ENCODE measurements at regions not wholly inside any gene's neighbourhood (a gene's known extent, or its start where the extent isn't known, plus 50 kb on each side); places are given as distances from the start of the nearest gene placed in this dataset.
"Not testable (repeated sequence)": the region's sequence is repeated elsewhere in the genome, so short reads cannot be mapped to it uniquely, and the experiment has no call there.

DNA sequence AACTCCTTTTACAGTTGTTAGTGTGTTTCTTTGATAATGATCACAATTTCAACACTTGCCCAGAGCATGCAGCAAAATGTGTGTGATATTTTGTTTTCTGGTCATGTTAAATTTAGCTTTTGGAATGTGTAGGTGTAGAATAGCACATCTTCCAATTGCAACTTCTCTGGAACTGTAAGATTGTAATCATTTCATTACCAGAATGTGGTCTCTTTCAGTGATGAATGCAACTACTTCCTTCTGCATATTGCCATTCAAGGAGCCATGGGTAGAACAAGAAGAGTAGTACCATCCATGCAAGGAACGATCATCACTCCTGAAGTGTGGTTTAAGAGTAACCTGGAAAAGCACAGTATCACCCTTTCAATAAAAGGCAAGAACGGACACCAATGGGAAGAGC is 548.8 kb upstream of the ZNF804A start:
- in situ Hi-C loops (cut with HindIII; ENCODE audit: low sequenced_read_pairs), result no loop called here

DNA sequence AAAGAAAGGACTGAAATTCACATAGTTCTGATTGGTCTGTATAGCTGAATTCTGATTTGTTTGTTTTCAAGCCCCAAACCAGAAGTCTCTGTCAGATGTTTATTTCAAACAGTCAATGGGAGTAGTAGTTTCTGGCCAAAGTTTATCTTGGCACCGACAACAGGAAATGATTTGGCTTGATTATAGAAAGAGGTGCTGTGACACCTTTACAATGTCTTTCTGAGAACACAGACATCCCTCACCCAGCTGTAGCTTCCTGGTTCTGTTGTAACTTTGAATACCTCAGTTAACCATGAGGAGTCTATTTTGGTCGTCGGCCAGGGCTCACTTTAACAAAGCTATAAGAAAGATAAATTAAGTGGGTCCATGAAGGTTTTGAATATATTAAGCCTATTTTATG is 545.0 kb upstream of the ZNF804A start:
- in situ Hi-C loops (cut with HindIII; ENCODE audit: low sequenced_read_pairs), result no loop called here

DNA sequence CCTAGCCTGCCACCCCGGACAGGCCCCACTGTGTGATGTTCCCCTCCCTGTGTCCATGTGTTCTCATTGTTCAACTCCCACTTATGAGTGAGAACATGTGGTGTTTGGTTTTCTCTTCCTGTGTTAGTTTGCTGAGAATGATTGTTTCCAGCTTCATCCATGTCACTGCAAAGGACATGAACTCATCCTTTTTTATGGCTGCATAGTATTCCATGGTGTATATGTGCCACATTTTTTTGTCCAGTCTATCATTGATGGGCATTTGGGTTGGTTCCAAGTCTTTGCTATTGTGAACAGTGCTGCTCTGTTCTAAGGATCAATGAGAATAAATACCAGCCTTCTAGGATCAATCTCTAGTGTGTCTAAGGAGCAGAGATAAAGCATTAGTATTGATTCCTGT is 543.9 kb upstream of the ZNF804A start:
- in situ Hi-C loops (cut with HindIII; ENCODE audit: low sequenced_read_pairs), result not testable (repeated sequence)

DNA sequence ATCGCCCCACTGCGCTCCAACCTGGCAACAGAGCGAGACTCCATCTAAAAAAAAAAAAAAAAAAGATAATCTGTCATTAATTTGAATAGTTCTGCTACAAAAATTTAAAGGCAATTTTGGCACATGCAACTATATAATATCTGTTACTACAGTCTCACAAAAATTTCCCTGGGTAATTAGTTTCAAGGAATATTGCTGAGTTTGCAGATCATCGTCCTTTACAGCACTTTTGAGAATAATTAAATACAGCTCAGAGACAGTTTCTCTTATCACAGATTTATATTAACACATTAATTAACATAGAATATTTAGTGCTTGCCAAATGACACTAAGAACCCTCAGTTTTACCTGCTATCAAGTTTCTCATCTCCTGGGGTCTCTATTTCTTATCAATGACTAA is 540.4 kb upstream of the ZNF804A start:
- in situ Hi-C loops (cut with HindIII; ENCODE audit: low sequenced_read_pairs), result no loop called here

DNA sequence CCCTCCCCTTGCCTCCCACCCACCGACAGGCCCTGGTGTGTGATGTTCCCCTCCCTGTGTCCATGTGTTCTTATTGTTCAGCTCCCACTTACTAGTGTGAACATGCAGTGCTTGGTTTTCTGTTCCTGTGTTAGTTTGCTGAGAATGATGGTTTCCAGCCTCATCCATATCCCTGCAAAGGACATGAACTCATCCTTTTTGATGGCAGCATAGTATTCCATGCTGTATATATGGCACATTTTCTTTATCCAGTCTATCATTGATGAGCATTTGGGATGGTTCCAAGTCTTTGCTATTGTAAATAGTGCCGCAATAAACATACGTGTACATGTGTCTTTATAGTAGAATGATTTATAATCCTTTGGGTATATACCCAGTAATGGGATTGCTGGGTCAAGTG is 538.1 kb upstream of the ZNF804A start:
- in situ Hi-C loops (cut with HindIII; ENCODE audit: low sequenced_read_pairs), result not testable (repeated sequence)

DNA sequence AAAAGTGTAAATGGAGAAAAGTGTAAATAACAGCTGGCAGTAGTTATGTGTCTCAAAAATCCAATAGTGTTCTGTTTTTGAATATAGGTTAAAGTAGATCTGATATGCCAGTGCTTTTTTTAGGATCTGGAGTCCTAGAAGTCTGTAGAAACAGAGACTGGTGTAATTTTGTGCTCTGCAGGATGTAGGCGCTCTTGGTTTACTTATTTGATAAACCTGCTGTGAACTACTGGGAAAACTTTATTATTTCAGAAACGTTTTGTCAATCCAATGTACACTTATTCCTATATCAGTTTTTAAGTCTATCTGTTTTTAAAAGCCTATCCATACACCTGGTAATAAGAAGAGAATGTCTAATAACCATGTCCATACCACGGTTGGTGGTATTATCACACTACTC is 530.8 kb upstream of the ZNF804A start:
- in situ Hi-C loops (cut with HindIII; ENCODE audit: low sequenced_read_pairs), result no loop called here

DNA sequence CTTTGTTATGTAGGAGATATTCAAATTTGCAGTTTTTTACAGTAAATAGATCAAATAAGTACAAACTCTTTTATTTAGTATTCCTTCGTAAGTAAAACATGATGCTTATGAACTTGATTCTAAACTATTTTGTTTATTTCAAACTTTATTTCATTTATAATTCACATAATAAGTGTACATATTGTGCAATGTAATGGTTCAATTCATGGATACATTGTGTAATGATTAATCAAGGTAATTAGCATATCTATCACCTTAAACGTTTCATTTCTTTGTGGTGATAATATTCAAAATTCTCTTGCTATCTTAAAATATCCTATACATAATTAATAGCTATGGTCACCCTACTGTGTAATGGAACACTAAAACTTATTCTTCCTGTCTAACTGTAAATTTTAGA is 525.9 kb upstream of the ZNF804A start:
- in situ Hi-C loops (cut with HindIII; ENCODE audit: low sequenced_read_pairs), result no loop called here

DNA sequence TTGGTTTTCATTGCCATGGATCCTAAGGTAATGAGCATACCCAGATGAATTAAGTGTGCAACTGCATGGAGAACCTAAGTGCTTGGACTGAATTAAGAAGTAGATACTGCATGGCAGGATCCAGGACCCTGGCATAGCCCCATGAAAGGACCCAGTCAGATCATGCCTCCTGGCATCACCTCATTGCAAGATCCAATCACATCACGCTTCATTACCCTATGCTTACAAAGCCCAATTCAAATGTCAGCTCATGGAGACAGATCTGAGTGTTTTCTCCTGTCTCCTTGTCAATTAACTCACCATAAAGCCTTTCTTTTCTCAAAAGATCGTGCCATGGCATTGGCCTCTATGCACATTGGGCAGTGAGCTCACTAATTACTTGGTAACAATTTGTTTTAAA is 519.8 kb upstream of the ZNF804A start:
- in situ Hi-C loops (cut with HindIII; ENCODE audit: low sequenced_read_pairs), result no loop called here

DNA sequence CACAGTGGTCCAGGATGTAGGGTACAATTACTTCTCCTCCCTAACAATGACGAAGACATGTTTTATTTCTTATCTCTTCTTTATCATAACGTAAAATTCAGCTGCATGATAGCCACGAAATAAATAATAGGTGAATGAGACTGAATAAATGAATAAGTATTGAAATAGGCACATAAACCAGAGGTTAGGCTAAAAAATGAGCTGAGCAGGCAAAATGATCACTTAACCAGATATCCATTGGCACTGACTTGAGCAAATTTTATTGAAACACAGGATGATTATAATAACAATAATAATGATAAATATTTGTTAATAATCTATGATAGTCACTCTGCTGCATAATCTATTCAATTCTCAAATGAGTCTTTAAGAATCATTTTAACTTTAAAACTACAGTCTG is 506.9 kb upstream of the ZNF804A start:
- in situ Hi-C loops (cut with HindIII; ENCODE audit: low sequenced_read_pairs), result no loop called here

DNA sequence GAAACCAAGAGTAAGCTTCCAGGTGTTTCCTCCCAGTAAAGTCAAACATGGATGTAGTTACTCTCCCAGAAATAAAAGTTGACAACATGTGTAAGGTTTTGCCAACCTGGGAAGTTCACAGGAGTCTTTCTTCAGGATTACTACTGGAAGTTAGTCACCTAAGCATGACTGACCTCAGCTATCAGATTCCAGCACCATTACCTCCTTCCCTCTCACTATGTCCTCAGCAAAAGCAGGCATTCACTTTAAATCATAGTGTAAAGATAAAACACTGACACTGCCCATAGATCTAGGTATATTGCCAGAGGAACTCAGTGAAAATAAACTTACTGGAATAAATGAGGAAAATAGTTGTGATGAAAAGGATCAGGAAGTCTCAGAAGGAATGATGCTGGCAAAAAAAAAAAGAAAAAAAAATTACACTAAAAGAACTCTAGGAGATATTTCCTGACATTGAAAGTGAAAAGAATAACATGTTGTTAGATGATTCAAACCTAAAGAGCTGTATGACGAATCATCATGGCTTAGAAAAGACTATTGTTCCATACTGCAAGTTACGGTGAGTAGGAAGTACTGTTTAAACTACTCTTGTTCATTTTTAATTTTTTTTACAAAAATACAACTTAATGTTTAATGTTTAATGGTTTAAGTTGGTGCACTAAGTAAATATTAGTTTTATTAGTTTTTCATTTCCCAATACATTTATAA is 484.5 kb upstream of the ZNF804A start:
- in situ Hi-C loops (cut with HindIII; ENCODE audit: low sequenced_read_pairs), result no loop called here

DNA sequence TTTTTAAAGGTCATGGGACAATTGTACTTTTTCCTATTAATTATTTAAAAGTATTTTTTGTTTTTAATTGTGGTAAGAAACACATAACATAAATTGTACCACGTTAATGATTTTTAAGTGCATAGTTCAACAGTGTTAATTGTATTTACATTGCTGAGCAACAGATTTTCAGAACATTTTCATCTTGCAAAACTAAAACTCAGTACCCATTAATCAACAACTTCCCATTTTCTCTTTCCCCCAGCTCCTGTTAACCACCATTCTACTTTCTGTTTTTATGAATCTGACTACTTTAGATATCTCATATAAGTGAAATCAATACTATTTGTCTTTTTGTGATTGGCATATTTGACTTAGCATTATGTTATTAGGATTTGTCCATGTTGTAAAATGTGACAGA is 483.9 kb upstream of the ZNF804A start:
- in situ Hi-C loops (cut with HindIII; ENCODE audit: low sequenced_read_pairs), result no loop called here

DNA sequence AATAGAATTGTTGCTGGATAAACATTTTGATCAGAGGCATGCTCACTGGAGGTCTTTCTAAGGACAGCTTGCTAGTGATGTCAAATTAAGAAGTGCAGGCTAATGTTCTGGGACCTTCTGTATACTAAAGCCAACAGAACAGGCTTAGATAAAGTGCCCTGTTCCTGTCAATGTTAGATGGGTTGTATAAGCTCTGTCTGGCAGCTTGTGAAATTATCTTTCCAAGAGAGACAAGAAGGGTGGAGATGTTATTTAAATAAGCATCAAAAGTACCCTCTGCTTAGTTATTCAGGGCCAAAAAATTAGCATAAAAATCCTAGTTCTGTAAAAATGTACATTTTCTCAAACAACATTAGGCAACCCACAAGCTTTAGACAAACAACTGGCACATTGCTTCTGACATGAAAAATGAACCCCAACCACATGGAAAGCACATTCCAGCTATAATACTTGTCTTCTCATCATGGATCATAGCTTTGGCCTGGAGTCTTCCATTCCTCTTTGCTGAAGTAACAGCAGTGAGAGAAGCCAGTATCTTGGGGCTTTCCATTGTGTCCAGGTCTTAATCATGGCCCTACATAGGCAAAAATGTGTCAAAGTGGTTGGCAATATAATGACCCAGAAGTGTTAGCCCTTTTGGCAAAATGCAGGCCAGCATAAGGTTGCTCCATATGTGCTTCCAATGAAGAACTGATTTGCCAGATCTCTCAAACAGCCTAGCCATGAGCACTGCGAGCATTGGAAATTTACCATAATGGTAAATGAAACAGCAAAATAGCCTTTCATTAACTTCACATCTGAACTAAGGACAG is 478.1 kb upstream of the ZNF804A start:
- in situ Hi-C loops (cut with HindIII; ENCODE audit: low sequenced_read_pairs), result no loop called here

DNA sequence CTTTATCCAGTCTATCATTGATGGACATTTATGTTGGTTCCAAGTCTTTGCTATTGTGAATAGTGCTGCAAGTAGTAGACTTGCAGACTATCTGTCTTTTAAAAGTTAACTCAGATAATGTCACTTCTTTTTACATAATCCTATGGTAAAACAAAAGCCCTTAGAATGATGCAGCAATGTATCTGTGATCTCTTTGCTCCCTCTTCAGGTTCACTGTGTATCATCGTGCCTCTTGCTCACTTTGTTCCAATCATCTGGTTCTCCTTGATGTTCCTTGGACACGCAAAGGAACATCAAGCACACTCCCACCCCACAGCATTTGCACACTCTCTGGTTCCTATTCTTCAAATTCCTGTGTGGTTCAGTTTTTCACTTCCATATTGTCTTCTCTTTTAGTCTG is 472.5 kb upstream of the ZNF804A start:
- in situ Hi-C loops (cut with HindIII; ENCODE audit: low sequenced_read_pairs), result no loop called here

DNA sequence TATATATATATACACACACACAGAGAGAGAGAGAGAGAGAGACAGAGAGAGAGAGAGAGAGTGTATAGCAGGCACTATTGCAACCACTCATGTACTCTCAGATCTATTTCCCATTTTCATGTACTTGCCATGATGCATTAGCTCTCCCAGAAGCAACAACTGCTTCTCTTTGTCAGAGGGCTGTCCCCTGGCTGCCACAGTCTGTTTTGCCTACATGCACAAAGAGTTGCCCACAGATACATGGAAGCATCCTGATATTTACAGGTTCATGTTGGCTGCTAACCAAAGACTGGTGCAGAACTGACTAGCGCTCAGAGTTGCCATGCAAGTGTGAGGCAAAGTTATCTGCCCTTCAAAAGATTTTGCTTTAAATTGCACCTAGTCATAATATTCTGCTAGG is 469.3 kb upstream of the ZNF804A start:
- in situ Hi-C loops (cut with HindIII; ENCODE audit: low sequenced_read_pairs), result no loop called here

DNA sequence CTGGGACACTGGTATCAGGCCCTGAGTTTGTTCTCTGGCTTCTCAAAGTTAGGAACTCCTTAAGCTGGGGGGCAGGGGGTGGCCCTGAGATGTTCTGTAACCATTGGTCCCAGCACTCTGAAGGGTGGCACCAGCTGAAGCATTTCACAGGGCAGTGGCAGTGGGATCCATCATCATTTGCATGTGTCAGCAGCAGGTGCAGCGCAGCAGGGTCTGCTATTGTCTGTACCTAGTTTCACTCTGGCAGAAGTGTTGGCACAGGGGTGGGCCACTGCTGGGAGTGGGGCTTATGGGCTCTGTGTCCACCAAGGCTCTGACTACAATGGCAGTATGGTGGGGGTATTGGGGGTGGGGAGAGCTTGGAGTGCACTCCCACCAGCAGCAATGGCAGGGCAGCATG is 460.4 kb upstream of the ZNF804A start:
- in situ Hi-C loops (cut with HindIII; ENCODE audit: low sequenced_read_pairs), result no loop called here

DNA sequence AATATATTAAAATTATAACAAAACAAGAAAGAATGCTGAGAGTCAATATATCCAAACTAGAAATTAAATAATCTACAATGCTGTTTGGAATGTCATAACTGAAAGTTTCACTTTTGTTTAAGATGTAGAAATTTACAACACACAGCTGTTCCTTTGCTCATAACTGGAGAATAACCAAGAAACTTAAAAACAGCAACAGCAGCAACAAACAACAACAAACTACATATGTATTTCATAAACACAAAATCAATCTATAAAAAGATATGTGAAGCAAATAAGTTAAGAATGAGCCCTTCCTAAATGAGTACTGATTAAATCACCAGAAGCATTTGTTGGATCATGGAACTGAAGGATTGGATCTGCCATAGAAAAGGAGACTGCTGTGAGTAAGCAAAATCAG is 456.5 kb upstream of the ZNF804A start:
- in situ Hi-C loops (cut with HindIII; ENCODE audit: low sequenced_read_pairs), result no loop called here

DNA sequence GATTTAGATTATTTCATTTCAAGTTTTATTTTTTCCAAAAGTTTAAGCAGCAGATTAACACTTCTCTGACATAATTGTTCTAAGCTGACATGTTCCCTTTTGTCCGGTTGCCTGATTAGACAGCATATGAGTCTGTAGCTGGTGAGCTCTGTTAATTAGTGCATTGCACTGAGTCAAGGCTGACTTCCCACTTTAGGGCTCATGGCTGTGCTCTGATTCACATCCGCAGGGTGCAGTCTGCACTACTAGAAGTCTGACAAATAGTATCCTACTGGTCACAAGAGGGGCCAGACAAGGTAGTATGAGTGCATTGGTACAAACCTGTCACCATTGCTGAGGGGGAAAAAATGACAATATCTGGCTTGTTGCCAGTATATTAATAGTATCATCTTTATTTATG is 443.9 kb upstream of the ZNF804A start:
- in situ Hi-C loops (cut with HindIII; ENCODE audit: low sequenced_read_pairs), result no loop called here

DNA sequence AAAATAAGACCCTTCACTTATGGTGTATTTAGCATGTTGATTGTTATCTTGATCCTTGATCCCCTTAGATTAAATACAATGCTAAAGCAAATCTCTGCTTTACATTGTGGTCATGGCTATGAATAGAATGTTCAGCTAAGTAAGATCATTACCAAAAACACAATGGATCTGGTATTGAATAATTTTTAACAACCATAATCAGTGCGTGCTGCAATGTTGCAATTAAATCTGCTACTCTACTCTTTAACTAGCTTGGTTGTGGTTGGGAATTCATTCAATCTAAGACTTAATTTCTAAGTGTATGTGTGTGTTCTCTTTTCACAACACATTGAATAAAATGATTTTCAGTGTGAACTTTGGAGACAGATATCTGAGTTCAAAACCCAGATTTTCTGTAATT is 442.5 kb upstream of the ZNF804A start:
- in situ Hi-C loops (cut with HindIII; ENCODE audit: low sequenced_read_pairs), result no loop called here

DNA sequence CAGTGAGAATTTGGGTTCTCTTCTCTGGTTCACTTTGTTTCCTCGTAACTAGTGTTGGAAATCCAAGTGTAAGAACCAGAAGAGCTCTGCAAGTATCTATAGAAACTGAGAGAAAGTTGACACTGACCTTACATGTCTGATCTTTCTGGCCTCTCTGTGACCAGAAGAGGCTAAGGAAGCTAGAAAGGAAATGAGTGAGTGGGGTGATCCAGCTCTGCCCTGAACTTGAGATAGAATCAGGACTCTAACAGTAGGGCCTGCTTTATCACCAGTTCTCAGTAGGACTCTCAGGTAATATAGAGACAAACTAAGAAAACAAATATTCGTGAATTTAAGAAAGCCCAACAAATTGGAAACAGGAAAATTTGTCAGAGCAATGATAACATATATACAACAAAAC is 441.2 kb upstream of the ZNF804A start:
- in situ Hi-C loops (cut with HindIII; ENCODE audit: low sequenced_read_pairs), result no loop called here

DNA sequence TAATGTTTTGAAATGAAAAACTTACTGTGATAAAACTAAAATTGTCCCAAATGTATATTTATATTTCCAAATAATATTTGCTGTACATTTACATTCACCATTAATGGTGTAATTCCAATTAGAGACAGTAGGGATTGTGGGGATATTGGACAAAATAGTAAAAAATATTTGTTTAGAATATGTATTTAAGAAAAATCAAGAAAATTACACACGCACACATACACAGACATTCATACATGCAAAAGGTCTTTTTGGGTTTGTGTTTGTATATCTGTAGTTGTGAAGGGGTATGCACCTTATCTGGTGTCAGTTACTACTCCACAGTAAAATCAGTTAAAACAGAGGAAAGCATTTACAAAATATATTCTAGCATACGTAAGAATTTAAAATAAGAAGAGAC is 435.9 kb upstream of the ZNF804A start:
- in situ Hi-C loops (cut with HindIII; ENCODE audit: low sequenced_read_pairs), result no loop called here

DNA sequence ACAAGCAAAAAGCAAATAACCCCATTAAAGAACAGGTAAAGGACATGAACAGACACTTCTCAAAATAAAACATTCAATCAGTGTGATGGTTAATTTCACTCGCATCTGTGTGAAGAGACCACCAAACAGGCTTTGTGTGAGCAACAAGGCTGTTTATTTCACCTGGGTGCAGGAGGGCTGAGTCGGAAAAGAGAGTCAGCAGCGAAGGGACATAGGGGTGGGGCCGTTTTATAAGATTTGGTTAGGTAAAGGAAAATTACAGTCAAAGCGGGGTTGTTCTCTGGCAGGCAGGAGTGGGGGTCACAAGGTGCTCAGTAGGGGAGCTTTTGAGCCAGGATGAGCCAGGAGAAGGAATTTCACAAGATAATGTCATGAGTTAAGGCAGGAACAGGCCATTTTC is 429.5 kb upstream of the ZNF804A start:
- in situ Hi-C loops (cut with HindIII; ENCODE audit: low sequenced_read_pairs), result not testable (repeated sequence)

DNA sequence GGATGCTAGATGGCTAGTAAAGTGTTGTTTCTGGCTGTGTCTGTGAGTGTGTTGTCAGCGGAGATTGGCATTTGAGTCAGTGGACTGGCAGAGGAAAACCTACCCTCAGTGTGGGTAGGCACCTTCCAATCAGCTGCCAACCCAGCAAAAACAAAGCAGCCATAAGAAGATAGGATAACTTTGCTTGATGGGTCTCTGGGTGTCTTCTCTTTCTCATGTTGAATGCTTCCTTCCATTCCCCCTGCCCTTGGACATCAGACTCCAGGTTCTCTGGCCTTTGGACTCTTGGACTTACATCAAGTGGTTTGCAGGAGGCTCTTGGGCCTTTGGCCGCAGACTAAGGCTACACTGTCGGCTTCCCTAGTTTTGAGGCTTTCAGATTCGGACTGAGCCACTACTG is 429.0 kb upstream of the ZNF804A start:
- in situ Hi-C loops (cut with HindIII; ENCODE audit: low sequenced_read_pairs), result no loop called here

Data from DLD1 (cell line).